ENCODE measurements at regions not wholly inside any gene's neighbourhood (a gene's known extent, or its start where the extent isn't known, plus 50 kb on each side); places are given as distances from the start of the nearest gene placed in this dataset.

DNA sequence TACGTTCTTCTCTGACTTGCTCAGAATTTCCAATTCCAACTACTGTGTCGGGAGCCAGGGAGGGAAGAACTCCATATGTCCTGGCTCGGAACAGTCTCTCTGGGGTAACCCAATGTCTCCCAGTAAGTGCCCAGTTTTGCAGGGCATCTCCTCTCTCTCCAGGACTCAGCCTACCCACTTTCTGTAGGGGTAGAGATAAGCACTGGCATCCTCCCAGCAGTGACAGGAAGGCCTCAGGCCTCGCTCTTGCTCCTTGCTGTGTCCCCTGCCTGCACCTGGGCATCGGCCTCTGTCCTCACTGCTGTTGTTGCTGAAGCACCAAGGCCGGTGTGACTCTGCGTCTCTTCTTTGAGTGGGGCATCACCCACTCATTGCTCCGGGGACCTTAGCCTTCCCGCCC is 388.9 kb upstream of the JARID2 start:
- TF ChIP-seq, protein P1, sequence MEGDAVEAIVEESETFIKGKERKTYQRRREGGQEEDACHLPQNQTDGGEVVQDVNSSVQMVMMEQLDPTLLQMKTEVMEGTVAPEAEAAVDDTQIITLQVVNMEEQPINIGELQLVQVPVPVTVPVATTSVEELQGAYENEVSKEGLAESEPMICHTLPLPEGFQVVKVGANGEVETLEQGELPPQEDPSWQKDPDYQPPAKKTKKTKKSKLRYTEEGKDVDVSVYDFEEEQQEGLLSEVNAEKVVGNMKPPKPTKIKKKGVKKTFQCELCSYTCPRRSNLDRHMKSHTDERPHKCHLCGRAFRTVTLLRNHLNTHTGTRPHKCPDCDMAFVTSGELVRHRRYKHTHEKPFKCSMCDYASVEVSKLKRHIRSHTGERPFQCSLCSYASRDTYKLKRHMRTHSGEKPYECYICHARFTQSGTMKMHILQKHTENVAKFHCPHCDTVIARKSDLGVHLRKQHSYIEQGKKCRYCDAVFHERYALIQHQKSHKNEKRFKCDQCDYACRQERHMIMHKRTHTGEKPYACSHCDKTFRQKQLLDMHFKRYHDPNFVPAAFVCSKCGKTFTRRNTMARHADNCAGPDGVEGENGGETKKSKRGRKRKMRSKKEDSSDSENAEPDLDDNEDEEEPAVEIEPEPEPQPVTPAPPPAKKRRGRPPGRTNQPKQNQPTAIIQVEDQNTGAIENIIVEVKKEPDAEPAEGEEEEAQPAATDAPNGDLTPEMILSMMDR (IDR thresholded peaks at IDR 0.05; ENCODE audit: poor library complexity, severe bottlenecking), result no peak
- no peak for TF ChIP-seq MXI1 (conservative IDR thresholded peaks at IDR 0.05; ENCODE audit: poor library complexity, severe bottlenecking)
- no peak for TF ChIP-seq RAD21 (conservative IDR thresholded peaks at IDR 0.05)
